ENCODE measurements at regions not wholly inside any gene's neighbourhood (a gene's known extent, or its start where the extent isn't known, plus 50 kb on each side); places are given as distances from the start of the nearest gene placed in this dataset.

DNA sequence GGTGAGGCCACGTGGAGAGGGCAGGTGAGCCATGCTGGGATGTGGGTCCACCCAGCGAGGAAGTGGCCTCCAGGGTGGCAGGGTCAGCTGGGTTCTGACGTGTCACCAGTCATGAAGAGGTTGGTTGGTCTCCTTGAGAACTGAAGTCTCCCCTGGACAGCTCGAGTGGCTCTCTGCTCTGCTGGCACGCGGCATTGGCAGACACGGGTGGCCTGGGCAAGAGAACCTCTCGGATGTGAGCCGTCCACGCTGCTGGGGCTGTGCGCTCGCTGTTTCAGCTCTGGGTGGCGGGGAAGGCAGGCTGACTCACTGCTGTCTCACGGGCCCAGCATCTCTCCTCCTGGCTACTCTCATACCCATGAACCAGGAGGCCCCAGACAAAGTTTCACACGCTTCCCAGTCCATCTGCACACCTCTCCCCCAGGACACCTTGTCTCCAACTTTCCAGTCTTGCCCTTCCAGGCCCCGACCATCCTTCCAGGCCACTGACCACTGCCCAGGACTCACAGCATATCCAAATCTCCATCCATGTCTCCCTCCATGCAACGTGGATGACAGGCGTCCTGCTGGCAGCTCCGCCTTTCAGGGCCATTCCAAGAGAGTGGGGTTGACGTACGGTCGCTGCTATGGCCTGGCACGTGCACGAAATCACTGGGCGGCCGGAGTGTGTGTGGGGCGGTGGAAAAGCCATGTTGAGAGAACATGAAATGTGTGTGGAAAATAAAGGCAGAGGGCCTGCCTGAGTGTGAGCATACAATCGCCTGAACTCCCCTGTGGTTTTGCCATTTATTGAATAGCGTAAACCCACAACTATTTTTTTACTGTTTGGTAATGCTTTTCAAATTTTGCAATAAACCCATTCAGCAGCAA lies 145.0 kb upstream of the COL5A1 start:
- H3K27me3 ChIP-seq: no peaks in the 10 kb centered on the region
- intact Hi-C loops (cut with DNase I): no loop called here
- H3K27ac ChIP-seq: no peak overlapping the region
- no peak overlapping the region for H3K4me3 ChIP-seq
- DNase-seq: no peak
- H3K4me1 ChIP-seq (ENCODE audit: insufficient read depth): peaks cover 4% of the 10 kb centered on the region
- 89 to 91% (median 90%) methylated on average over 29 of the region's 29 CpGs for WGBS, 3 donors
- TF ChIP-seq POLR2A (IDR thresholded peaks at IDR 0.05): no peak
- H3K36me3 ChIP-seq: no peaks in the 10 kb centered on the region
- no peaks in the 10 kb centered on the region for H3K9me3 ChIP-seq

DNA sequence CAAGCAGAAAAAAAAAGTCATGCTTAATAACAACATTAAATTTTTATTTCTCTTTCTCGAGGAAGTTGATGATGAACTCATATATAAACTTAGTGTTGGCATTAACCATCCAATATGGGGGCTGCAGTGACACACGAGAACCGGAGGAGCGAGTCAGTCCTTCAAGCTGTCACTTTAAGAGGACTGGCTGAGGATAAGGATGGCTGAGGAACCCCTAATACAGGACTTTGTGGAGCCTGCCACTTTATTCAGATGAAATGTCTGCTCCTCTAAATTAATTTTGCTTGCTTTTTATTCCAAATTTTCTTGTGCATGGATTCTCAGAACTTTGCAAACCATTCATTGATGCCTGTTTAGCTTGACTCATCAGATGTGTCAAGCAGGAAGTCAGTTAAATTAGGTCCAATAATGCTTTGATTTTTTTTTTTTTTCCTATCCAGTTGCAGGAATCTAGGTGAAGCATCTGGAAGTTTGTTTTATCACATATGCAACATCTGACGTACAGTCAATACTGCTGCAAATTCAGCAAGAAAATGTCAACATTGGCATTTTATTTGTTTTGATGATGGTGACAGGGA lies 144.2 kb upstream of the COL5A1 start:
- intact Hi-C loops (cut with DNase I): no loop called here
- 70 to 78% (median 74%) methylated on average over 5 of the region's 5 CpGs for WGBS, 3 donors
- DNase-seq: no peak
- TF ChIP-seq POLR2A (IDR thresholded peaks at IDR 0.05) (no peak), EP300 (IDR thresholded peaks at IDR 0.05) (no peak)
- TF ChIP-seq, protein P1, sequence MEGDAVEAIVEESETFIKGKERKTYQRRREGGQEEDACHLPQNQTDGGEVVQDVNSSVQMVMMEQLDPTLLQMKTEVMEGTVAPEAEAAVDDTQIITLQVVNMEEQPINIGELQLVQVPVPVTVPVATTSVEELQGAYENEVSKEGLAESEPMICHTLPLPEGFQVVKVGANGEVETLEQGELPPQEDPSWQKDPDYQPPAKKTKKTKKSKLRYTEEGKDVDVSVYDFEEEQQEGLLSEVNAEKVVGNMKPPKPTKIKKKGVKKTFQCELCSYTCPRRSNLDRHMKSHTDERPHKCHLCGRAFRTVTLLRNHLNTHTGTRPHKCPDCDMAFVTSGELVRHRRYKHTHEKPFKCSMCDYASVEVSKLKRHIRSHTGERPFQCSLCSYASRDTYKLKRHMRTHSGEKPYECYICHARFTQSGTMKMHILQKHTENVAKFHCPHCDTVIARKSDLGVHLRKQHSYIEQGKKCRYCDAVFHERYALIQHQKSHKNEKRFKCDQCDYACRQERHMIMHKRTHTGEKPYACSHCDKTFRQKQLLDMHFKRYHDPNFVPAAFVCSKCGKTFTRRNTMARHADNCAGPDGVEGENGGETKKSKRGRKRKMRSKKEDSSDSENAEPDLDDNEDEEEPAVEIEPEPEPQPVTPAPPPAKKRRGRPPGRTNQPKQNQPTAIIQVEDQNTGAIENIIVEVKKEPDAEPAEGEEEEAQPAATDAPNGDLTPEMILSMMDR (IDR thresholded peaks at IDR 0.05): no peak
- Histone ChIP-seq H3K9me3 (no peaks in the 10 kb centered on the region), H3K27ac (no peak overlapping the region), H3K4me1 (ENCODE audit: insufficient read depth) (no peaks in the 10 kb centered on the region), H3K27me3 (no peaks in the 10 kb centered on the region), H3K36me3 (no peaks in the 10 kb centered on the region), H3K4me3 (no peak overlapping the region)

DNA sequence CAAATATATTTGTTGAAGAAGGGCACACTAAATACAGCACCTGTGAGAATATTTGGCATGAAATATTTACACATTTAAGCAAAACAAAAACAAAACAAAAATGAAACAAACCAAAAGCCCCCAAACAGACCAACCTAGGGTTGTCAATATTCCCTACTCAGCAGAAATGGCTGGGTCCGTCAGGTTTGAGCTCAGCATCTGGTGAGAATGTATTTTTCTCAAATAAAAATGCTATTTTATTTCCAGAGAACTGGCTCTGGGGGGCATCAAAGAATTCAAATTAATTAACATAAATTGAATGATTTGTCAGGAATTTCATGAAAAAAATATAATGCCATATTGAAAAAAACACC lies 142.8 kb upstream of the COL5A1 start:
- no peak for DNase-seq
- intact Hi-C loops (cut with DNase I): no loop called here
- H3K4me1 ChIP-seq (ENCODE audit: insufficient read depth): peaks cover 5% of the 10 kb centered on the region
- TF ChIP-seq POLR2A (IDR thresholded peaks at IDR 0.05): no peak
- no peak for TF ChIP-seq EP300 (IDR thresholded peaks at IDR 0.05)
- TF ChIP-seq, protein P1 (IDR thresholded peaks at IDR 0.05): no peak
- whole genome bisulfite sequencing, 3 donors: 92 to 99% (median 96%) methylated on average over 1 of the region's 1 CpG
- H3K36me3 ChIP-seq: no peaks in the 10 kb centered on the region
- H3K27me3 ChIP-seq: no peaks in the 10 kb centered on the region
- H3K27ac ChIP-seq: no peak overlapping the region
- no peaks in the 10 kb centered on the region for H3K9me3 ChIP-seq
- no peak overlapping the region for H3K4me3 ChIP-seq

DNA sequence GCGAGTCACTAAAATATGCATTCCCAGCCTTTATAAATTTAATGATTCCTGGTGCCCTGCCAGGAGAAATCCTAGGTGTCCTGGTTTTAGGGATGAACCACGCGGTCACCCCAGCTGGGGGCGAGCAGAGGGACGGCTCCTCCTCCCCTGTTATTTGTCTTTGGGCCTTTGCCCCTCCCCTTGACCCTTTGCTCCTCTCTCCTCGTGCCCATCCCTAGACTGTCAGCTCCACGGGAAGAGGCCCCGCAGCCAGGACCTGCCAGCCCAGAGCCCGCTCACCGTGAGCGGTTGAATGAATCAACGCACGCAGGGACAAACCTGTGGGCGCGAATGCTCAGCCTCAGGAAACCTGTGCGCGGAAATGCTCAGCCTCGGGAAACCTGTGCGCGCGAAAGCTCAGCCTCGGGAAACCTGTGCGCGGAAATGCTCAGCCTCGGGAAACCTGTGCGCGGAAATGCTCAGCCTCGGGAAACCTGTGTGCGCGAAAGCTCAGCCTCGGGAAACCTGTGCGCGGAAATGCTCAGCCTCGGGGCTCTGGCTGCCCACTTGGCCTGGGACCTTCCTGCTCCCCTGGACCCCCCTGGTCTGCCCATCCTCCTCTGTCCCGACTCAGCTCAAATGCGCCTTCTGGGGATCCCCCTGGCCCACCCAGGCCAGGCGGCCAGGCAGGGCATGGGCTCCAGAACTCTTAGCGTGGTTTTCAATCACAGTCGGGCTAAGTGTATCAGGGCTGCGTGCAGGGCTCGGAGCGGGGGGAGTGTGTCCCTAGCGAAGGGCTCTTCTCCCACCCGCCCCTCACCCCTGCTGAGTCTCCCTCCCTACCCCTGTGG lies 140.5 kb upstream of the COL5A1 start:
- intact Hi-C loops (cut with DNase I): no loop called here
- Histone ChIP-seq H3K9me3 (no peaks in the 10 kb centered on the region), H3K4me3 (no peak overlapping the region), H3K36me3 (no peaks in the 10 kb centered on the region), H3K27me3 (no peaks in the 10 kb centered on the region), H3K4me1 (ENCODE audit: insufficient read depth) (peaks cover 5% of the 10 kb centered on the region), H3K27ac (no peak overlapping the region)
- 25 to 30% (median 27%) methylated on average over 36 to 44 of the region's 44 CpGs for WGBS, 3 donors
- TF ChIP-seq POLR2A (IDR thresholded peaks at IDR 0.05) (no peak), EP300 (IDR thresholded peaks at IDR 0.05) (no peak)
- TF ChIP-seq, protein P1 (IDR thresholded peaks at IDR 0.05): no peak
- DNase-seq: no peak

All from ovary (tissue), 7 donors.